Kidney epithelial cell (primary cell): ENCODE measurements at regions not wholly inside any gene's neighbourhood (a gene's known extent, or its start where the extent isn't known, plus 50 kb on each side); places are given as distances from the start of the nearest gene placed in this dataset.
"Not testable (repeated sequence)": the region's sequence is repeated elsewhere in the genome, so short reads cannot be mapped to it uniquely, and the experiment has no call there.

Experiments
- DNase-seq: peaks from one replicate; pipeline ENCODE4 v3.0.0-alpha.2; 2010; ENCODE audit warnings: low read depth
- H3K27me3 ChIP-seq: 2 replicates; pipeline ENCODE4 v1.6.0; 2011; ENCODE audit warnings: low read length; ENCODE audit not compliant: control insufficient read depth, insufficient read depth
- H3K36me3 ChIP-seq: 2 replicates; pipeline ENCODE4 v1.5.1; 2011; ENCODE audit warnings: low read length; ENCODE audit not compliant: control insufficient read depth, insufficient read depth
- H3K4me3 ChIP-seq: 2 replicates; pipeline ENCODE4 v1.5.1; 2011; ENCODE audit warnings: low read depth, mild to moderate bottlenecking, control low read depth, low read length
- TF ChIP-seq, protein P1 (sequence below): IDR thresholded peaks from 2 replicates; pipeline ENCODE4 v1.5.1; 2011; ENCODE audit warnings: mild to moderate bottlenecking, moderate library complexity, low read length, control low read depth, inconsistent platforms; ENCODE audit not compliant: insufficient read depth, poor library complexity, severe bottlenecking

DNA sequence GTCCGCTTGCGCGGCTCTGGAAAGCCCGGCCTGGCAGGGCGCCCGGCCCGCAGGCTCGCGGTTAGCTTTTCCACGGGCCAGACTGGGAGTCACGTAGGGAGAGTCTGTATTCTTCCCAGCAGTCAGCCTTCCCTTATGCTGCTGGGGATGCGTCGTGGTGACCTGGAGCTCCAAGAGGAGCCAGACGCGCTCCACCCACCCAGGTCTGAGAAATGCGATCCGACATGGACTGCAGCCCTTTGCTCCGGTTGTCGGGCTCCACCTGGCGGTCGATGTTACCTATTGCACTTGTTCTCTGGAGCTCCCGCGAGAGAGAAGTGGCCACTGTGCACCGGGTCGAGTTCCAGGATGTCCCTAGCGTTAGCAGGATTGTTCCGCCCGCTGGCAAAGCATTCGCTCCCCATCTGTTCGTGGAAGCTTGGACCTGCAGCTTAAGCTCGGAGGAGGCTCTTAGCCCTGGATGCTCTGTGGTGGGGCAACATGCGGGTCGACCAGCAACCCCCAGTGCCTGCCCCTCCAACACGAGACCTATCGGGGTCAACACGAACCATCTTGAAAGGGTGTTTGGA, 367.4 kb downstream of the SPATA31A6 start:
- H3K36me3 ChIP-seq, H3K4me3 ChIP-seq, DNase-seq, H3K27me3 ChIP-seq: not testable (repeated sequence)
- TF ChIP-seq, protein P1, sequence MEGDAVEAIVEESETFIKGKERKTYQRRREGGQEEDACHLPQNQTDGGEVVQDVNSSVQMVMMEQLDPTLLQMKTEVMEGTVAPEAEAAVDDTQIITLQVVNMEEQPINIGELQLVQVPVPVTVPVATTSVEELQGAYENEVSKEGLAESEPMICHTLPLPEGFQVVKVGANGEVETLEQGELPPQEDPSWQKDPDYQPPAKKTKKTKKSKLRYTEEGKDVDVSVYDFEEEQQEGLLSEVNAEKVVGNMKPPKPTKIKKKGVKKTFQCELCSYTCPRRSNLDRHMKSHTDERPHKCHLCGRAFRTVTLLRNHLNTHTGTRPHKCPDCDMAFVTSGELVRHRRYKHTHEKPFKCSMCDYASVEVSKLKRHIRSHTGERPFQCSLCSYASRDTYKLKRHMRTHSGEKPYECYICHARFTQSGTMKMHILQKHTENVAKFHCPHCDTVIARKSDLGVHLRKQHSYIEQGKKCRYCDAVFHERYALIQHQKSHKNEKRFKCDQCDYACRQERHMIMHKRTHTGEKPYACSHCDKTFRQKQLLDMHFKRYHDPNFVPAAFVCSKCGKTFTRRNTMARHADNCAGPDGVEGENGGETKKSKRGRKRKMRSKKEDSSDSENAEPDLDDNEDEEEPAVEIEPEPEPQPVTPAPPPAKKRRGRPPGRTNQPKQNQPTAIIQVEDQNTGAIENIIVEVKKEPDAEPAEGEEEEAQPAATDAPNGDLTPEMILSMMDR = peak; percentile 21

DNA sequence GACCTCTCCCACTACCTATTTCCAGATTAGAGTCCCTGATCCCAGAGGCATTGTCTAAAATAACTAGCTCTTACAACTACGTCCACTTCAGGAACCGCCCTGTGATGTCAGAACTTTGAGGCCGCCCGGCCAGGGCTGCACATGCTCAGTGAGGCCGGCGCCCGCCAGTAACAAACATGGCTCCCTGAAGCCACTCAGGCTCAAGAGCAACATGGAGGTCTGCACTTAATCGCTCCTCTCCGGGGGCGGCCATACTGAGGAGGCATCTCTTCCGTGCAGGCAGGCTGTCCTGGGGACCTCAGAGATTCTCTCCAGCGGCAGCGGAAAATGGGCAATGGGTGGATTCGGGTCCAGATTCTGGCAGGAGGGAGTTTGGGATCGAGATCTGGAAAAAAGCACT, 385.1 kb downstream of the SPATA31A6 start:
- not testable (repeated sequence) for H3K36me3 ChIP-seq, DNase-seq, H3K27me3 ChIP-seq
- H3K4me3 ChIP-seq = peak overlapping the region; percentile 24

DNA sequence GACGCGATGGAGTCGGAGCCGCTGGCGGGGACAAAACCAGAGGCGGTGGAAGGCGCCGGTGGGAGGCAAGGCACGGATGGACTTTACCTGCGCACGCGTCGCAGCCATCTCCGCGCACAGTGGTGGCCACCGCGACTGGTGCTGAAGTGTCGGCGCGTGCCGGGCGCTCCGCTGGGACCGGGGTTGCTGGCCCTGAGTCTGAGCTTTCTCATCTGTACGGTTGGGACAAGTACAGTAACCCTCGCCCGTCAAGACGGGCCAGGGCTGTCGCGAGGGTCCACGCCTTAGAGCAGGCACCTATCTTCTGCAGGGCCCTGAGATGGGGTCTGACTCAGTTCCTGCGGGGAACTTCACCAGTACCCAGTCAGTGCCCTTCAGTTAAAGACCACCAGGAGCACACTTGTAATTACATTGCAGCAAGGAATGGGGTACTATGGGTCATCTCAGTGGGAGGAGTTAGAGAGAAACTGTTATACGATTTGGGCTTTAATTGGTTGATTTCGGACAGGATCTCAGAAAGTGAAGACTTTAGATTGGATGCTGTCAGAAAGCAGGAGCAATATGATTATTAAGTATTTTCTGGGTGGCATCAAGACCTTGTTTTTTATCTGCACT, 385.6 kb downstream of the SPATA31A6 start:
- peak overlapping the region; percentile 14 for H3K4me3 ChIP-seq
- H3K27me3 ChIP-seq, DNase-seq, H3K36me3 ChIP-seq: not testable (repeated sequence)

DNA sequence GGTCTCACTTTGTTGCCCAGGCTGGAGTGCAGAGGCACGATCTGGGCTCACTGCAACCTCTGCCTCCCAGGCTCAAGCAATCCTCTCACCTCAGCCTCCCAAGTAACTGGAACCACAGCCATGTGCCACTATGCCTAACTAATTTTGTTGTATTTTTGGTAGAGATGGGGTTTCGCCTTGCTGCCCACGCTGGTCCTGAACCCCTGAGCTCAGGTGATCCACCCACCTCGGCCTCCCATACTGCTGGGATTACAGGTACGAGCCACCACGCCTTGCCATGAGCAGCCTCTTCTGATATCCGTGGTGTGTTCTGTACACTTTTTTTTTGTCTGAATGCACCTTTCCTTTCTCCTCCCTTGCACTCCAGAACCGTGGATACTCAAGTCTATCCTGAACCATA, 394.4 kb downstream of the SPATA31A6 start:
- H3K4me3 ChIP-seq, DNase-seq, H3K36me3 ChIP-seq, H3K27me3 ChIP-seq: not testable (repeated sequence)
